CD14-positive monocyte (primary cell): ENCODE measurements at regions not wholly inside any gene's neighbourhood (a gene's known extent, or its start where the extent isn't known, plus 50 kb on each side); places are given as distances from the start of the nearest gene placed in this dataset.

Experiments
- DNase-seq, 3 donors: peaks; one replicate each; pipeline ENCODE4 v3.0.0-alpha.2; 2011 to 2022
- H2AFZ ChIP-seq: 2 replicates; pipeline ENCODE4 v1.6.0; 2012; ENCODE audit warnings: mild to moderate bottlenecking, low read depth, low read length, inconsistent platforms; ENCODE audit not compliant: insufficient read depth, poor library complexity, severe bottlenecking
- H3K27ac ChIP-seq, 2 donors: 1 replicate in 1 of 2; 2 replicates in 1 of 2; pipeline ENCODE4 v1.5.1; 2012 to 2013; ENCODE audit warnings: low read length in 2 of 2, control low read depth in 1 of 2, inconsistent platforms in 1 of 2, low read depth in 1 of 2, mild to moderate bottlenecking in 1 of 2
- H3K27me3 ChIP-seq, 2 donors: one replicate each; pipeline versions ENCODE4 v1.6.0 to v1.6.1; 2011 to 2013; ENCODE audit warnings: low read length in 2 of 2; ENCODE audit not compliant: control insufficient read depth in 2 of 2, insufficient read depth in 2 of 2
- H3K36me3 ChIP-seq, 2 donors: replicated peaks in 1 of 2; 1 replicate in 1 of 2; 2 replicates in 1 of 2; pipeline versions ENCODE4 v1.5.1 to v1.6.1; 2012 to 2013; ENCODE audit warnings: low read length in 2 of 2, control low read depth in 1 of 2, inconsistent platforms in 1 of 2, mild to moderate bottlenecking in 1 of 2; ENCODE audit not compliant: insufficient read depth in 2 of 2, control insufficient read depth in 1 of 2
- H3K4me1 ChIP-seq, 2 donors: 1 replicate in 1 of 2; 2 replicates in 1 of 2; pipeline versions ENCODE4 v1.5.1 to v1.6.1; 2012 to 2013; ENCODE audit warnings: low read length in 2 of 2, control low read depth in 1 of 2, inconsistent platforms in 1 of 2, mild to moderate bottlenecking in 1 of 2, moderate library complexity in 1 of 2; ENCODE audit not compliant: insufficient read depth in 2 of 2, control insufficient read depth in 1 of 2
- H3K4me2 ChIP-seq: replicated peaks from 2 replicates; pipeline ENCODE3; 2012; ENCODE audit warnings: low read length, moderate library complexity, mild to moderate bottlenecking; ENCODE audit not compliant: poor library complexity, severe bottlenecking; ENCODE audit errors: extremely low read depth
- H3K4me3 ChIP-seq, 3 experiments: fragments of 200-600 bp in 1 of 3; sonication (generic) in 1 of 3; replicated peaks in 1 of 3; 1 replicate in 2 of 3; 2 replicates in 1 of 3; pipeline ENCODE4 v1.5.1; 2011 to 2013; ENCODE audit warnings: low read length in 3 of 3, mild to moderate bottlenecking in 3 of 3, control low read depth in 2 of 3, low read depth in 2 of 3, inconsistent platforms in 1 of 3, moderate library complexity in 1 of 3
- H3K79me2 ChIP-seq: 2 replicates; pipeline ENCODE4 v1.6.0; 2012; ENCODE audit warnings: mild to moderate bottlenecking, control low read depth, inconsistent platforms, low read length, moderate library complexity; ENCODE audit not compliant: insufficient read depth
- H3K9ac ChIP-seq: 2 replicates; pipeline ENCODE4 v1.6.0; 2017; ENCODE audit warnings: low read length, mild to moderate bottlenecking; ENCODE audit not compliant: insufficient read depth, poor library complexity, severe bottlenecking
- H3K9me3 ChIP-seq, 2 donors: replicated peaks in 1 of 2; 1 replicate in 1 of 2; 2 replicates in 1 of 2; pipeline versions ENCODE4 v1.5.1 to v1.6.1; 2012 to 2013; ENCODE audit warnings: low read length in 2 of 2, control low read depth in 1 of 2; ENCODE audit not compliant: control insufficient read depth in 1 of 2, insufficient read depth in 1 of 2
- H4K20me1 ChIP-seq: 2 replicates; pipeline ENCODE4 v1.6.0; 2012; ENCODE audit warnings: mild to moderate bottlenecking, low read length, control low read depth, moderate library complexity; ENCODE audit not compliant: insufficient read depth
- H3K27ac Mint-ChIP-seq, 7 donors: one replicate each; pipeline ENCODE4 v1.8.0; 2020; ENCODE audit warnings: mild to moderate bottlenecking in 7 of 7, mixed read lengths in 7 of 7, moderate library complexity in 6 of 7, inconsistent platforms in 2 of 7
- H3K27me3 Mint-ChIP-seq, 3 donors: one replicate each; pipeline ENCODE4 v1.8.0; 2021 to 2022; ENCODE audit warnings: low read depth in 3 of 3, mild to moderate bottlenecking in 3 of 3, mixed read lengths in 3 of 3, moderate library complexity in 3 of 3, inconsistent platforms in 1 of 3
- H3K36me3 Mint-ChIP-seq, 2 donors: one replicate each; pipeline ENCODE4 v1.8.0; 2020; ENCODE audit warnings: mixed read lengths in 2 of 2, inconsistent platforms in 1 of 2, mild to moderate bottlenecking in 1 of 2
- H3K4me1 Mint-ChIP-seq: one replicate; pipeline ENCODE4 v1.8.0; 2020; ENCODE audit warnings: mild to moderate bottlenecking, mixed read lengths
- H3K4me3 Mint-ChIP-seq, 2 donors: one replicate each; pipeline ENCODE4 v1.8.0; 2020; ENCODE audit warnings: mild to moderate bottlenecking in 2 of 2, mixed read lengths in 2 of 2, moderate library complexity in 1 of 2
- H3K9me3 Mint-ChIP-seq, 7 donors: one replicate each; pipeline ENCODE4 v1.8.0; 2020 to 2022; ENCODE audit warnings: mixed read lengths in 7 of 7, mild to moderate bottlenecking in 6 of 7, moderate library complexity in 6 of 7, inconsistent platforms in 2 of 7
- CTCF ChIP-seq: fragments of 200-600 bp; IDR thresholded peaks from one replicate; pipeline ENCODE4 v1.8.0; 2022; ENCODE audit warnings: antibody characterized with exemption, mild to moderate bottlenecking
- WGBS: methylation state at CpG from one replicate; pipeline ENCODE4 v1.1.5; 2013; ENCODE audit warnings: missing lambda C conversion rate; ENCODE audit not compliant: insufficient coverage; 5-methylcytosine and 5-hydroxymethylcytosine counted together
- intact Hi-C, 2 donors: fragments of 100-400 bp; cut with micrococcal nuclease; formaldehyde crosslinking; loops; one replicate each; pipeline versions ENCODE4 v1.15.0 to v1.15.1; 2023

GRCh38 chr2:147094077-147094476 is 750.8 kb upstream of the ACVR2A start:
- no peak overlapping the region for H3K9ac ChIP-seq
- intact Hi-C loops: no loop called here
- H3K9me3 ChIP-seq: no peaks in the 10 kb centered on the region
- H3K4me3 Mint-ChIP-seq: no peak overlapping the region
- H3K27ac ChIP-seq: no peak overlapping the region
- H3K9me3 Mint-ChIP-seq: peaks cover 0 to 5% (median 2%) of the 10 kb centered on the region in 7 donors
- H3K4me1 Mint-ChIP-seq: no peaks in the 10 kb centered on the region
- no peaks in the 10 kb centered on the region for H3K4me1 ChIP-seq
- H4K20me1 ChIP-seq: no peaks in the 10 kb centered on the region
- no peak overlapping the region for H3K4me2 ChIP-seq
- H3K4me3 ChIP-seq: no peak overlapping the region
- WGBS: no CpG with 5 or more reads among the region's 4 CpGs
- H3K79me2 ChIP-seq: no peaks in the 10 kb centered on the region
- H3K27me3 Mint-ChIP-seq: peaks cover 0 to 3% (median 0%) of the 10 kb centered on the region in 3 donors
- no peak overlapping the region for H2AFZ ChIP-seq
- DNase-seq: no peak
- no peaks in the 10 kb centered on the region for H3K36me3 Mint-ChIP-seq
- H3K27ac Mint-ChIP-seq: no peak overlapping the region
- no peaks in the 10 kb centered on the region for H3K27me3 ChIP-seq
- no peaks in the 10 kb centered on the region for H3K36me3 ChIP-seq
- no peak for TF ChIP-seq CTCF

GRCh38 chr2:147092266-147092665 is 752.6 kb upstream of the ACVR2A start:
- Histone ChIP-seq H3K4me3 (no peak overlapping the region), H3K4me2 (no peak overlapping the region), H3K36me3 (no peaks in the 10 kb centered on the region), H3K27me3 (no peaks in the 10 kb centered on the region), H3K9me3 (no peaks in the 10 kb centered on the region), H3K9ac (no peak overlapping the region), H2AFZ (no peak overlapping the region), H3K4me1 (no peaks in the 10 kb centered on the region), H4K20me1 (no peaks in the 10 kb centered on the region), H3K27ac (no peak overlapping the region), H3K79me2 (no peaks in the 10 kb centered on the region)
- Mint-ChIP-seq H3K27me3 (peaks cover 0 to 3% (median 0%) of the 10 kb centered on the region in 3 donors), H3K4me1 (no peaks in the 10 kb centered on the region), H3K36me3 (no peaks in the 10 kb centered on the region), H3K9me3 (peaks cover 0 to 5% (median 2%) of the 10 kb centered on the region in 7 donors), H3K27ac (no peak overlapping the region), H3K4me3 (no peak overlapping the region)
- 91% methylated on average over 3 of the region's 4 CpGs for WGBS
- DNase-seq: no peak
- intact Hi-C loops: no loop called here
- TF ChIP-seq CTCF: no peak
